ENCODE measurements at regions not wholly inside any gene's neighbourhood (a gene's known extent, or its start where the extent isn't known, plus 50 kb on each side); places are given as distances from the start of the nearest gene placed in this dataset.

DNA sequence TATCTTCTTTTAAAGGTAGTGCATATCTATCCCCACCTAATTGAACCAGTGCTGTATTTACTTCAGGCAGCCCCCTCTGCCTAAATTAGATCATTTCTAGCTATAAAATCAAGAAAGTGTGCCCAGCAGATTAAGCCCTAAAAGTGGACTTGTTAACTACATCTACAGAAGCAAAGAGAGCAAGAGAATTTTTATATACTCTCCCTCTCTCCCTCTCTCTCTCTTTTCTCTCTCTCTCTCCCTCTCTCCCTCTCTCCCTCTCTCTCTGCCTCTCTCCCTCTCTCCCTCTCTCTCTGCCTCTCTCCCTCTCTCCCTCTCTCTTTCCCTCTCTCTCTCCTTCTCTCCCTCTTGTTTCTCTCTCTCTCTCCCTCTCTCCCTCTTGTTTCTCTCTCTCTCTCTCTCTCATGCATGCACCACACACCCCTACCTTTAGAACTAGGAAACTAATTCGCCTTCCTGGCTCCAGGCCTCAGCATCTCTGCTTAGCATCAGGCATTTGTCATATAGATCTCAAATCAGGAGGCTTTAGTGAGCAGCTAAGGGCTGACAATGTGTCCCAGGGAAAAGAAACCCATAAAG, 71.4 kb downstream of the FOXA2 start:
- no peak for TF ChIP-seq GATA1 (IDR thresholded peaks at IDR 0.05; ENCODE audit: low read depth, low read length)
- no peak for TF ChIP-seq POLR2A (IDR thresholded peaks at IDR 0.05; ENCODE audit: low read length)

All from erythroblast (primary cell).